C4-2B (cell line): ENCODE measurements at regions not wholly inside any gene's neighbourhood (a gene's known extent, or its start where the extent isn't known, plus 50 kb on each side); places are given as distances from the start of the nearest gene placed in this dataset.

Experiments
- CTCF ChIP-seq: fragments of 450-650 bp; conservative IDR thresholded peaks from 2 replicates; pipeline ENCODE4 v1.5.1; 2017; ENCODE audit warnings: mild to moderate bottlenecking
- ZFX ChIP-seq: fragments of 450-650 bp; IDR thresholded peaks from 2 replicates; pipeline ENCODE4 v1.6.1; 2017

- TF ChIP-seq CTCF = no peak
- TF ChIP-seq ZFX = no peak
These were observed 1130.2 kb upstream of the MAP3K7 start for GRCh38 chr6:91717094-91717493.
